ENCODE measurements at regions not wholly inside any gene's neighbourhood (a gene's known extent, or its start where the extent isn't known, plus 50 kb on each side); places are given as distances from the start of the nearest gene placed in this dataset.

DNA sequence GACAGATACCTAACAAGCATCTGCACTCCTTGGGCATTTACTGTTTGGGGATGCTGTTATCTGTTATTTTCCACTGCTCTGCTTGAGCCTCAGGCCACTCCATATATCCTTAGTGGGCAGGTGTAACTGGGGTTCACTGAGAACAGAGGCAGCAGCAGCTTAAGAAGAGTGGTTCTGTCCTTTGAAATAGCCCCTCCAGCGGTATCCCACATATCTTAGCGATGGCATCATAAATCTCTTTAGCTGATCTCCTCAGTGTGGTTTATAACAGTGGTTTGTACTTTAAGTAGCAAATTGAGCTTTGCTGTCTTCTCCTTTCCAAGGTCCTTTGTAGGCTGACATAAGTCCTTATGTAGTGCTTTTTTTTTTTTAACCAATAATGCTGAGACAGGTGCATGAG lies 79.7 kb upstream of the RPRM start:
- TF ChIP-seq EP300 (conservative IDR thresholded peaks at IDR 0.05; ENCODE audit: poor library complexity, severe bottlenecking) (no peak), POLR2AphosphoS5 (IDR thresholded peaks at IDR 0.05) (no peak), MXI1 (conservative IDR thresholded peaks at IDR 0.05; ENCODE audit: poor library complexity, severe bottlenecking) (no peak), EZH2 (IDR thresholded peaks at IDR 0.05; ENCODE audit: borderline replicate concordance, insufficient read depth, low read length, poor library complexity, severe bottlenecking) (no peak)
- TF ChIP-seq, protein P1, sequence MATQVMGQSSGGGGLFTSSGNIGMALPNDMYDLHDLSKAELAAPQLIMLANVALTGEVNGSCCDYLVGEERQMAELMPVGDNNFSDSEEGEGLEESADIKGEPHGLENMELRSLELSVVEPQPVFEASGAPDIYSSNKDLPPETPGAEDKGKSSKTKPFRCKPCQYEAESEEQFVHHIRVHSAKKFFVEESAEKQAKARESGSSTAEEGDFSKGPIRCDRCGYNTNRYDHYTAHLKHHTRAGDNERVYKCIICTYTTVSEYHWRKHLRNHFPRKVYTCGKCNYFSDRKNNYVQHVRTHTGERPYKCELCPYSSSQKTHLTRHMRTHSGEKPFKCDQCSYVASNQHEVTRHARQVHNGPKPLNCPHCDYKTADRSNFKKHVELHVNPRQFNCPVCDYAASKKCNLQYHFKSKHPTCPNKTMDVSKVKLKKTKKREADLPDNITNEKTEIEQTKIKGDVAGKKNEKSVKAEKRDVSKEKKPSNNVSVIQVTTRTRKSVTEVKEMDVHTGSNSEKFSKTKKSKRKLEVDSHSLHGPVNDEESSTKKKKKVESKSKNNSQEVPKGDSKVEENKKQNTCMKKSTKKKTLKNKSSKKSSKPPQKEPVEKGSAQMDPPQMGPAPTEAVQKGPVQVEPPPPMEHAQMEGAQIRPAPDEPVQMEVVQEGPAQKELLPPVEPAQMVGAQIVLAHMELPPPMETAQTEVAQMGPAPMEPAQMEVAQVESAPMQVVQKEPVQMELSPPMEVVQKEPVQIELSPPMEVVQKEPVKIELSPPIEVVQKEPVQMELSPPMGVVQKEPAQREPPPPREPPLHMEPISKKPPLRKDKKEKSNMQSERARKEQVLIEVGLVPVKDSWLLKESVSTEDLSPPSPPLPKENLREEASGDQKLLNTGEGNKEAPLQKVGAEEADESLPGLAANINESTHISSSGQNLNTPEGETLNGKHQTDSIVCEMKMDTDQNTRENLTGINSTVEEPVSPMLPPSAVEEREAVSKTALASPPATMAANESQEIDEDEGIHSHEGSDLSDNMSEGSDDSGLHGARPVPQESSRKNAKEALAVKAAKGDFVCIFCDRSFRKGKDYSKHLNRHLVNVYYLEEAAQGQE (IDR thresholded peaks at IDR 0.05; ENCODE audit: borderline replicate concordance): no peak
- no peaks in the 10 kb centered on the region for H3K9me2 ChIP-seq (ENCODE audit: insufficient read depth, low read length)
- H3F3A ChIP-seq (ENCODE audit: insufficient read depth, low read length, poor library complexity, severe bottlenecking): no peaks in the 10 kb centered on the region
- no peak overlapping the region for H3K27ac ChIP-seq (ENCODE audit: low read length)
- H3K9me3 ChIP-seq (ENCODE audit: low read length): no peaks in the 10 kb centered on the region
- no peaks in the 10 kb centered on the region for H3K36me3 ChIP-seq (ENCODE audit: insufficient read depth, low read length)
- no peaks in the 10 kb centered on the region for H3K79me2 ChIP-seq (replicated peaks; ENCODE audit: insufficient read depth, low read length)
- H3K27me3 ChIP-seq (ENCODE audit: insufficient read depth, low read depth, low read length): no peaks in the 10 kb centered on the region
- H4K20me1 ChIP-seq (ENCODE audit: insufficient read depth): no peaks in the 10 kb centered on the region
- no peak overlapping the region for H3K9ac ChIP-seq (ENCODE audit: low read length)
- no peak overlapping the region for H3K4me2 ChIP-seq (ENCODE audit: low read length)
- no peak overlapping the region for H2AFZ ChIP-seq (ENCODE audit: low read depth, low read length)
- no peak overlapping the region for H3K4me3 ChIP-seq (ENCODE audit: low read length)

GRCh38 chr2:153567367-153567766 lies 88.8 kb upstream of the RPRM start:
- Histone ChIP-seq H2AFZ (ENCODE audit: low read depth, low read length) (no peak overlapping the region), H3K4me3 (ENCODE audit: low read length) (no peak overlapping the region), H4K20me1 (ENCODE audit: insufficient read depth) (no peaks in the 10 kb centered on the region), H3K27ac (ENCODE audit: low read length) (no peak overlapping the region), H3K36me3 (ENCODE audit: insufficient read depth, low read length) (no peaks in the 10 kb centered on the region), H3K9me3 (ENCODE audit: low read length) (no peaks in the 10 kb centered on the region), H3K27me3 (ENCODE audit: insufficient read depth, low read depth, low read length) (no peaks in the 10 kb centered on the region), H3K4me2 (ENCODE audit: low read length) (no peak overlapping the region), H3K9ac (ENCODE audit: low read length) (no peak overlapping the region), H3F3A (ENCODE audit: insufficient read depth, low read length, poor library complexity, severe bottlenecking) (no peaks in the 10 kb centered on the region), H3K9me2 (ENCODE audit: insufficient read depth, low read length) (no peaks in the 10 kb centered on the region), H3K79me2 (replicated peaks; ENCODE audit: insufficient read depth, low read length) (no peaks in the 10 kb centered on the region)
- TF ChIP-seq EZH2 (IDR thresholded peaks at IDR 0.05; ENCODE audit: borderline replicate concordance, insufficient read depth, low read length, poor library complexity, severe bottlenecking) (no peak), RAD21 (conservative IDR thresholded peaks at IDR 0.05) (no peak), TAF1 (IDR thresholded peaks at IDR 0.05; ENCODE audit: low read depth) (no peak)
- TF ChIP-seq, protein P2, sequence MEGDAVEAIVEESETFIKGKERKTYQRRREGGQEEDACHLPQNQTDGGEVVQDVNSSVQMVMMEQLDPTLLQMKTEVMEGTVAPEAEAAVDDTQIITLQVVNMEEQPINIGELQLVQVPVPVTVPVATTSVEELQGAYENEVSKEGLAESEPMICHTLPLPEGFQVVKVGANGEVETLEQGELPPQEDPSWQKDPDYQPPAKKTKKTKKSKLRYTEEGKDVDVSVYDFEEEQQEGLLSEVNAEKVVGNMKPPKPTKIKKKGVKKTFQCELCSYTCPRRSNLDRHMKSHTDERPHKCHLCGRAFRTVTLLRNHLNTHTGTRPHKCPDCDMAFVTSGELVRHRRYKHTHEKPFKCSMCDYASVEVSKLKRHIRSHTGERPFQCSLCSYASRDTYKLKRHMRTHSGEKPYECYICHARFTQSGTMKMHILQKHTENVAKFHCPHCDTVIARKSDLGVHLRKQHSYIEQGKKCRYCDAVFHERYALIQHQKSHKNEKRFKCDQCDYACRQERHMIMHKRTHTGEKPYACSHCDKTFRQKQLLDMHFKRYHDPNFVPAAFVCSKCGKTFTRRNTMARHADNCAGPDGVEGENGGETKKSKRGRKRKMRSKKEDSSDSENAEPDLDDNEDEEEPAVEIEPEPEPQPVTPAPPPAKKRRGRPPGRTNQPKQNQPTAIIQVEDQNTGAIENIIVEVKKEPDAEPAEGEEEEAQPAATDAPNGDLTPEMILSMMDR (IDR thresholded peaks at IDR 0.05; ENCODE audit: poor library complexity, severe bottlenecking): no peak

DNA sequence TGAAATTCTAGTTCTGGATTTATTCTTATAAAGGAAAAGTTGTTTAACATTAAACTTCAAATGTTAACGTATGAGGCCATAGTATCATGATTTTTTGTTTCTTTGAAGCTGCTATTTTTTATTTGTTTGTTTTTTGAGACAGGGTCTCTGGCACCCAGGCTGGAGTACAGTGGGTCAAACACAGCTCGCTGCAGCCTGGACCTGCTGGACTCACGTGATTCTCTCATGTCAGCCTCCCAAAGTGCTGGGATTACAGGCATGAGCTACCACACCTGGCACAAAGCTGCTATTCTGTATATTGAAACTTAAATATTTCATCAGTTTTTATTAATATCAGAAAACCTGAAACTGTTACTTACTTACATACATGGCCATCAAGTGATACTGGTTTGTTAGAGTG lies 89.5 kb upstream of the RPRM start:
- H3K9me3 ChIP-seq (ENCODE audit: low read length): no peaks in the 10 kb centered on the region
- no peaks in the 10 kb centered on the region for H4K20me1 ChIP-seq (ENCODE audit: insufficient read depth)
- no peak overlapping the region for H3K4me2 ChIP-seq (ENCODE audit: low read length)
- no peaks in the 10 kb centered on the region for H3K9me2 ChIP-seq (ENCODE audit: insufficient read depth, low read length)
- TF ChIP-seq RAD21 (conservative IDR thresholded peaks at IDR 0.05): no peak
- no peak for TF ChIP-seq TAF1 (IDR thresholded peaks at IDR 0.05; ENCODE audit: low read depth)
- TF ChIP-seq, protein P1 (IDR thresholded peaks at IDR 0.05; ENCODE audit: borderline replicate concordance): no peak
- TF ChIP-seq EZH2 (IDR thresholded peaks at IDR 0.05; ENCODE audit: borderline replicate concordance, insufficient read depth, low read length, poor library complexity, severe bottlenecking): no peak
- TF ChIP-seq MXI1 (conservative IDR thresholded peaks at IDR 0.05; ENCODE audit: poor library complexity, severe bottlenecking): no peak
- no peak for TF ChIP-seq SMC3 (conservative IDR thresholded peaks at IDR 0.05; ENCODE audit: poor library complexity)
- TF ChIP-seq POLR2AphosphoS5 (IDR thresholded peaks at IDR 0.05): no peak
- TF ChIP-seq, protein P2 (IDR thresholded peaks at IDR 0.05; ENCODE audit: poor library complexity, severe bottlenecking): no peak
- no peak for TF ChIP-seq EP300 (conservative IDR thresholded peaks at IDR 0.05; ENCODE audit: poor library complexity, severe bottlenecking)
- no peak overlapping the region for H3K4me3 ChIP-seq (ENCODE audit: low read length)
- H3K36me3 ChIP-seq (ENCODE audit: insufficient read depth, low read length): no peaks in the 10 kb centered on the region
- H3K27ac ChIP-seq (ENCODE audit: low read length): no peak overlapping the region
- no peak overlapping the region for H3K9ac ChIP-seq (ENCODE audit: low read length)
- H2AFZ ChIP-seq (ENCODE audit: low read depth, low read length): no peak overlapping the region
- no peaks in the 10 kb centered on the region for H3F3A ChIP-seq (ENCODE audit: insufficient read depth, low read length, poor library complexity, severe bottlenecking)
- no peaks in the 10 kb centered on the region for H3K79me2 ChIP-seq (replicated peaks; ENCODE audit: insufficient read depth, low read length)
- H3K27me3 ChIP-seq (ENCODE audit: insufficient read depth, low read depth, low read length): no peaks in the 10 kb centered on the region

Measured in neural cell (in vitro differentiated cells).